HG03571 (cell line): ENCODE measurements at regions not wholly inside any gene's neighbourhood (a gene's known extent, or its start where the extent isn't known, plus 50 kb on each side); places are given as distances from the start of the nearest gene placed in this dataset.
A peak's percentile ranks its signal among the peaks of the same experiment; 100 is the strongest.
"Not testable (repeated sequence)": the region's sequence is repeated elsewhere in the genome, so short reads cannot be mapped to it uniquely, and the experiment has no call there.

Experiments
- ATAC-seq: cut with Tn5 transposase; IDR thresholded peaks from one replicate; pipeline ENCODE4 v1.9.1; 2021; ENCODE audit not compliant: unreplicated experiment

- ATAC-seq, result no peak
These were observed 434.9 kb upstream of the GALNTL6 start for GRCh38 chr4:171378323-171378722.

GRCh38 chr4:171376724-171377123, 436.5 kb upstream of the GALNTL6 start:
- no peak for ATAC-seq

- ATAC-seq, result no peak
These were observed 459.7 kb upstream of the GALNTL6 start for GRCh38 chr4:171353535-171353934.

- ATAC-seq, result no peak
These were observed 465.1 kb upstream of the GALNTL6 start for GRCh38 chr4:171348090-171348489.

GRCh38 chr4:171342646-171343045, 470.6 kb upstream of the GALNTL6 start:
- no peak for ATAC-seq

GRCh38 chr4:171340258-171340657, 472.9 kb upstream of the GALNTL6 start:
- ATAC-seq, result no peak

- peak; percentile 70 for ATAC-seq
These were observed 478.7 kb upstream of the GALNTL6 start for GRCh38 chr4:171334549-171334948.

GRCh38 chr4:171308661-171309060, 504.5 kb upstream of the GALNTL6 start:
- ATAC-seq, result no peak

GRCh38 chr4:171298048-171298718, 515.0 kb upstream of the GALNTL6 start:
- not testable (repeated sequence) for ATAC-seq

GRCh38 chr4:171288816-171289432, 524.3 kb upstream of the GALNTL6 start:
- ATAC-seq, result no peak

- no peak for ATAC-seq
These were observed 531.8 kb upstream of the GALNTL6 start for GRCh38 chr4:171281359-171281758.

GRCh38 chr4:171279131-171279530, 534.1 kb upstream of the GALNTL6 start:
- ATAC-seq, result no peak

- no peak for ATAC-seq
These were observed 546.5 kb upstream of the GALNTL6 start for GRCh38 chr4:171266671-171267070.

- ATAC-seq, result no peak
These were observed 547.9 kb upstream of the GALNTL6 start for GRCh38 chr4:171265190-171265818.

- no peak for ATAC-seq
These were observed 557.0 kb upstream of the GALNTL6 start for GRCh38 chr4:171256223-171256622.

- no peak for ATAC-seq
These were observed 566.3 kb upstream of the GALNTL6 start for GRCh38 chr4:171246948-171247347.

- ATAC-seq, result no peak
These were observed 570.4 kb upstream of the GALNTL6 start for GRCh38 chr4:171242831-171243230.

- no peak for ATAC-seq
These were observed 574.0 kb upstream of the GALNTL6 start for GRCh38 chr4:171239196-171239595.

- no peak for ATAC-seq
These were observed 577.7 kb upstream of the GALNTL6 start for GRCh38 chr4:171235521-171235920.

GRCh38 chr4:171229354-171229753, 583.9 kb upstream of the GALNTL6 start:
- ATAC-seq, result not testable (repeated sequence)

- no peak for ATAC-seq
These were observed 592.0 kb upstream of the GALNTL6 start for GRCh38 chr4:171221181-171221580.

GRCh38 chr4:171203425-171203824, 609.8 kb upstream of the GALNTL6 start:
- no peak for ATAC-seq
